ENCODE measurements at regions not wholly inside any gene's neighbourhood (a gene's known extent, or its start where the extent isn't known, plus 50 kb on each side); places are given as distances from the start of the nearest gene placed in this dataset.

- no peak for TF ChIP-seq CTCF (IDR thresholded peaks at IDR 0.05)
Measured at GRCh38 chr3:80334534-80334933, 566.7 kb upstream of the ROBO1 start.

- no peak for TF ChIP-seq CTCF (IDR thresholded peaks at IDR 0.05)
Measured at GRCh38 chr3:80331494-80332170, 563.8 kb upstream of the ROBO1 start.

- TF ChIP-seq CTCF (IDR thresholded peaks at IDR 0.05), result no peak
Measured at GRCh38 chr3:80308637-80309036, 540.8 kb upstream of the ROBO1 start.

GRCh38 chr3:80307844-80308243 lies 540.0 kb upstream of the ROBO1 start:
- no peak for TF ChIP-seq CTCF (IDR thresholded peaks at IDR 0.05)

GRCh38 chr3:80297720-80298119 lies 529.9 kb upstream of the ROBO1 start:
- no peak for TF ChIP-seq CTCF (IDR thresholded peaks at IDR 0.05)

GRCh38 chr3:80285388-80285787 lies 517.6 kb upstream of the ROBO1 start:
- no peak for TF ChIP-seq CTCF (IDR thresholded peaks at IDR 0.05)

GRCh38 chr3:80283783-80284182 lies 516.0 kb upstream of the ROBO1 start:
- TF ChIP-seq CTCF (IDR thresholded peaks at IDR 0.05), result no peak

GRCh38 chr3:80278056-80278455 lies 510.3 kb upstream of the ROBO1 start:
- TF ChIP-seq CTCF (IDR thresholded peaks at IDR 0.05), result no peak
